SK-N-MC (cell line): ENCODE measurements at regions not wholly inside any gene's neighbourhood (a gene's known extent, or its start where the extent isn't known, plus 50 kb on each side); places are given as distances from the start of the nearest gene placed in this dataset.

ENCODE experiments used
- EZH2 ChIP-seq: fragments of 200-600 bp; sonication (generic); IDR thresholded peaks from one replicate; pipeline ENCODE4 v1.6.1; 2017; ENCODE audit warnings: antibody characterized with exemption
- FOXP2 ChIP-seq: optimal IDR thresholded peaks from 2 replicates; pipeline ENCODE3; 2011; ENCODE audit warnings: mild to moderate bottlenecking, moderate library complexity; ENCODE audit not compliant: insufficient read depth; ENCODE audit errors: extremely low read length, control extremely low read depth
- POLR2AphosphoS5 ChIP-seq: IDR thresholded peaks from 2 replicates; pipeline ENCODE4 v1.6.1; 2012; ENCODE audit warnings: mild to moderate bottlenecking, low read depth, low read length, borderline replicate concordance

GRCh38 chr1:99441299-99442095, 177.2 kb downstream of the PLPPR4 start:
- TF ChIP-seq POLR2AphosphoS5 (no peak), FOXP2 (no peak), EZH2 (no peak)
